Retinal pigment epithelial cell (primary cell): ENCODE measurements at regions not wholly inside any gene's neighbourhood (a gene's known extent, or its start where the extent isn't known, plus 50 kb on each side); places are given as distances from the start of the nearest gene placed in this dataset.

Source experiments
- DNase-seq: peaks from one replicate; pipeline ENCODE4 v3.0.0-alpha.2; 2010; ENCODE audit warnings: low read depth
- H3K4me3 ChIP-seq: 2 replicates; pipeline ENCODE4 v1.5.1; 2011; ENCODE audit warnings: mild to moderate bottlenecking, low read length, control low read depth, moderate library complexity
- CTCF ChIP-seq: conservative IDR thresholded peaks from 2 replicates; pipeline ENCODE4 v1.5.1; 2011; ENCODE audit warnings: low read depth, low read length, control low read depth, inconsistent platforms

- no peak for DNase-seq
- TF ChIP-seq CTCF = no peak
- no peak overlapping the region for H3K4me3 ChIP-seq
Measured at GRCh38 chr1:103917795-103918194, 168.1 kb downstream of the AMY1C start.

- no peak for DNase-seq
- no peak overlapping the region for H3K4me3 ChIP-seq
- TF ChIP-seq CTCF = no peak
Measured at GRCh38 chr1:103931891-103932290, 182.2 kb downstream of the AMY1C start.

GRCh38 chr1:103937763-103938357 lies 188.2 kb downstream of the AMY1C start:
- TF ChIP-seq CTCF = no peak
- DNase-seq = no peak

GRCh38 chr1:103941086-103941485 lies 191.4 kb downstream of the AMY1C start:
- TF ChIP-seq CTCF = no peak

More at GRCh38 chr1:103937763-103938357, 188.2 kb downstream of the AMY1C start:
- H3K4me3 ChIP-seq = no peak overlapping the region

GRCh38 chr1:103942029-103942428 lies 192.3 kb downstream of the AMY1C start:
- TF ChIP-seq CTCF = no peak

More at GRCh38 chr1:103941086-103941485, 191.4 kb downstream of the AMY1C start:
- DNase-seq = no peak
- H3K4me3 ChIP-seq = no peak overlapping the region

GRCh38 chr1:103945774-103946173 lies 196.1 kb downstream of the AMY1C start:
- DNase-seq = no peak
- TF ChIP-seq CTCF = no peak
- no peak overlapping the region for H3K4me3 ChIP-seq

More at GRCh38 chr1:103942029-103942428, 192.3 kb downstream of the AMY1C start:
- peak; percentile 15 for DNase-seq
- H3K4me3 ChIP-seq = no peak overlapping the region

GRCh38 chr1:103948526-103948925 lies 198.8 kb downstream of the AMY1C start:
- DNase-seq = no peak
- peak; percentile 37 for TF ChIP-seq CTCF

More at GRCh38 chr1:103948526-103948925, 198.8 kb downstream of the AMY1C start:
- no peak overlapping the region for H3K4me3 ChIP-seq
